Vagina (tissue), 2 donors: ENCODE measurements at regions not wholly inside any gene's neighbourhood (a gene's known extent, or its start where the extent isn't known, plus 50 kb on each side); places are given as distances from the start of the nearest gene placed in this dataset.

Source experiments
- DNase-seq, 2 donors: peaks; one replicate each; pipeline ENCODE4 v3.0.0-alpha.2; 2017; ENCODE audit errors: extremely low spot score in 2 of 2
- H3K27ac ChIP-seq: fragments of 200-600 bp; sonication (generic); one replicate; pipeline ENCODE4 v1.5.1; 2019
- H3K27me3 ChIP-seq: fragments of 200-600 bp; sonication (generic); one replicate; pipeline ENCODE4 v1.5.1; 2019
- H3K36me3 ChIP-seq, 2 donors: fragments of 200-600 bp; sonication (generic); one replicate each; pipeline ENCODE4 v1.5.1; 2017 to 2019
- H3K4me1 ChIP-seq: fragments of 200-600 bp; sonication (generic); one replicate; pipeline ENCODE4 v1.5.1; 2019
- H3K4me3 ChIP-seq, 2 donors: fragments of 200-600 bp; sonication (generic); 1 replicate in 1 of 2; 2 replicates in 1 of 2; pipeline ENCODE4 v1.5.1; 2016 to 2019
- H3K9me3 ChIP-seq: fragments of 200-600 bp; sonication (generic); one replicate; pipeline ENCODE4 v1.5.1; 2019
- POLR2A ChIP-seq, 2 donors: fragments of 450-650 bp; IDR thresholded peaks; one replicate each; pipeline ENCODE4 v1.6.1; 2017; ENCODE audit warnings: antibody characterized with exemption in 2 of 2, mild to moderate bottlenecking in 2 of 2, moderate library complexity in 2 of 2
- POLR2AphosphoS5 ChIP-seq, 2 donors: sonication (generic); formaldehyde crosslinking; IDR thresholded peaks; one replicate each; pipeline ENCODE4 v1.9.0; 2017; ENCODE audit warnings: antibody characterized with exemption in 2 of 2, mild to moderate bottlenecking in 2 of 2, low read depth in 1 of 2; ENCODE audit not compliant: insufficient read depth in 1 of 2
- intact Hi-C: fragments of 100-400 bp; cut with DNase I; formaldehyde crosslinking; loops from one replicate; pipeline ENCODE4 v1.15.1; 2023
- TF ChIP-seq, protein P1 (sequence below), 3 experiments: fragments of 450-650 bp in 2 of 3; fragments of 200-600 bp in 1 of 3; sonication (generic) in 1 of 3; IDR thresholded peaks; one replicate each; pipeline ENCODE4 v1.5.1; 2017 to 2019; ENCODE audit warnings: antibody characterized with exemption in 3 of 3, mild to moderate bottlenecking in 2 of 3, moderate library complexity in 2 of 3

DNA sequence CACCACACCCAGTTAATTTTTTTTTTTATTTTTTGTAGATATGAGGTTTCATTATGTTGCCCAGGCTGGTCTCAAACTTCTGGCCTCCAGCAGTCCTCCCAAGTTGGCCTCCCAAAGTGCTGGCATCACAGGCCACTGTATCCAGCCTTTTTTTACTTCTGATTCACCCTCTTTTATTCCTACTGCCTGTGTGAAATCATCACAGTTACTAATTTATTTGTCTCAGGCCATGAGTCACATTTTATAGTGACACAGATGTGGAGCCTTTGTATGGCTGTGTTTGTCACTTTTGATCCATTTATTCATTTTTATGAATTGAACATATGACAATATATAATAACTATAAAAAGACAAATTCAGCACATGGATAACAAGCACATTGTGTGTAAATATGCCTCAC, 67.1 kb upstream of the SNX2 start:
- Histone ChIP-seq H3K4me1 (no peaks in the 10 kb centered on the region), H3K27ac (no peak overlapping the region), H3K4me3 (no peak overlapping the region), H3K9me3 (no peaks in the 10 kb centered on the region), H3K36me3 (no peaks in the 10 kb centered on the region), H3K27me3 (no peaks in the 10 kb centered on the region)
- intact Hi-C loops, result no loop called here
- TF ChIP-seq, protein P1, sequence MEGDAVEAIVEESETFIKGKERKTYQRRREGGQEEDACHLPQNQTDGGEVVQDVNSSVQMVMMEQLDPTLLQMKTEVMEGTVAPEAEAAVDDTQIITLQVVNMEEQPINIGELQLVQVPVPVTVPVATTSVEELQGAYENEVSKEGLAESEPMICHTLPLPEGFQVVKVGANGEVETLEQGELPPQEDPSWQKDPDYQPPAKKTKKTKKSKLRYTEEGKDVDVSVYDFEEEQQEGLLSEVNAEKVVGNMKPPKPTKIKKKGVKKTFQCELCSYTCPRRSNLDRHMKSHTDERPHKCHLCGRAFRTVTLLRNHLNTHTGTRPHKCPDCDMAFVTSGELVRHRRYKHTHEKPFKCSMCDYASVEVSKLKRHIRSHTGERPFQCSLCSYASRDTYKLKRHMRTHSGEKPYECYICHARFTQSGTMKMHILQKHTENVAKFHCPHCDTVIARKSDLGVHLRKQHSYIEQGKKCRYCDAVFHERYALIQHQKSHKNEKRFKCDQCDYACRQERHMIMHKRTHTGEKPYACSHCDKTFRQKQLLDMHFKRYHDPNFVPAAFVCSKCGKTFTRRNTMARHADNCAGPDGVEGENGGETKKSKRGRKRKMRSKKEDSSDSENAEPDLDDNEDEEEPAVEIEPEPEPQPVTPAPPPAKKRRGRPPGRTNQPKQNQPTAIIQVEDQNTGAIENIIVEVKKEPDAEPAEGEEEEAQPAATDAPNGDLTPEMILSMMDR (IDR thresholded peaks at IDR 0.05), result no peak
- TF ChIP-seq POLR2A (IDR thresholded peaks at IDR 0.05) (no peak), POLR2AphosphoS5 (IDR thresholded peaks at IDR 0.05; ENCODE audit: insufficient read depth in 1 of 2, low read depth in 1 of 2) (no peak)
- DNase-seq, result no peak

DNA sequence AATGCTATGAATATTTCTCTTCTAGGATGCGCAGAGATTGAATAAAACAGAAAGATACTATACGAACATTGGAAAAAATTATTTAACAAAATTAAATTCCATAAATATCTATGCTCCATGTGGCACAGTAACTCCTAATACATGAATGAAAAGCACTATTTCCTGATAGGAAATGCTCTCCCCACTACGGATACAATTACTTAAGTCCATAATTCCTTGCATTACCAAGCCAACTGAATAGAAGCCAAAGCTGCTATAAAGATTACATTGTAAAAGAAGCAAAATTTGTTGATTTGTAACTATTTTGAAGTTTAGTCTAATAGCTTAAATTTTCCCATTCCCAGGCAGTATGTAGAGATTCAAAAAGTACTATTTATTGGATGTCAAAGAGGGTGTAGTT, 61.8 kb upstream of the SNX2 start:
- Histone ChIP-seq H3K27ac (no peak overlapping the region), H3K27me3 (no peaks in the 10 kb centered on the region), H3K4me1 (no peaks in the 10 kb centered on the region), H3K4me3 (no peak overlapping the region), H3K9me3 (no peaks in the 10 kb centered on the region), H3K36me3 (no peaks in the 10 kb centered on the region)
- intact Hi-C loops, result no loop called here
- DNase-seq, result no peak
- no peak for TF ChIP-seq POLR2AphosphoS5 (IDR thresholded peaks at IDR 0.05; ENCODE audit: insufficient read depth in 1 of 2, low read depth in 1 of 2)
- TF ChIP-seq, protein P1 (IDR thresholded peaks at IDR 0.05), result no peak
- no peak for TF ChIP-seq POLR2A (IDR thresholded peaks at IDR 0.05)

DNA sequence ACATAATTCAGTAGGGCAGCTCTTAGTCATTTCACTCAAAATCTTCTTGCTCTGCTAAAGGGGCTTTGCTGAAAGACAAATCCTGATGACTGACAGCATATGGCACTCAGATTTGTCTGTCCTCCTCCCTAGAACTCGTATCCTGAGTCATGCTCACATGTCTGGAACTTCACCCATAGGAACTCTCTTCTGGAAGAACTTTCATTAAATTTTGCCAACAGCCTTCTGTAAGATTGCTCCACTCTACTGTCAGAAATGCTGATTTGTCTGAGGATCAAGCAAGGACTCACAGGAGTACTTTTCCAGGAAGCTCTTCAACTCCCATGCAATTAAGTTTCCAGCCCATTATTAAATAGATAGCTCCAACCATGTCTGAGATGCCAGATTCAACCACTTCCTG, 59.8 kb upstream of the SNX2 start:
- no peak overlapping the region for H3K4me3 ChIP-seq
- H3K9me3 ChIP-seq, result no peaks in the 10 kb centered on the region
- H3K27ac ChIP-seq, result no peak overlapping the region
- intact Hi-C loops, result no loop called here
- H3K36me3 ChIP-seq, result no peaks in the 10 kb centered on the region
- no peak for DNase-seq
- no peaks in the 10 kb centered on the region for H3K27me3 ChIP-seq
- H3K4me1 ChIP-seq, result no peaks in the 10 kb centered on the region
- no peak for TF ChIP-seq POLR2A (IDR thresholded peaks at IDR 0.05)
- no peak for TF ChIP-seq POLR2AphosphoS5 (IDR thresholded peaks at IDR 0.05; ENCODE audit: insufficient read depth in 1 of 2, low read depth in 1 of 2)
- TF ChIP-seq, protein P1 (IDR thresholded peaks at IDR 0.05), result no peak

DNA sequence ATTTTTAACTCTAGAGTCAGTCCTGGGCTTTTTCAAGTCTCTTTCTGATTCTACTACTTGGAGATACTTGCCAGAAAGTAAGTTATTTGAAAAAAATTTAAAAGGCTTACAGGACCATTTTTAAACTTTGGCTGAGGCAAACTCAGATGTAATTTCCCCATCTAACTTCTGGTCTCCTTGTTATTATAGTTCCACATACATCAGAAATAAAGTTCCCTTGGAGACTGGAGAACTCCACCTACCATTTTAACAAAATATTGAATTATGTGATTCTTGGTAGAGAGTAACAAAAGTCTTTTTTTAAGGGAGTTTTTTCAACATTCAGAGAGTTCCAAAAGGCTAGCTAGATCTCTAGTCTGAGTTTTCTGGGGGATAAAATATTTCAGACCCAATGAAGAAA, 56.3 kb upstream of the SNX2 start:
- DNase-seq, result no peak

DNA sequence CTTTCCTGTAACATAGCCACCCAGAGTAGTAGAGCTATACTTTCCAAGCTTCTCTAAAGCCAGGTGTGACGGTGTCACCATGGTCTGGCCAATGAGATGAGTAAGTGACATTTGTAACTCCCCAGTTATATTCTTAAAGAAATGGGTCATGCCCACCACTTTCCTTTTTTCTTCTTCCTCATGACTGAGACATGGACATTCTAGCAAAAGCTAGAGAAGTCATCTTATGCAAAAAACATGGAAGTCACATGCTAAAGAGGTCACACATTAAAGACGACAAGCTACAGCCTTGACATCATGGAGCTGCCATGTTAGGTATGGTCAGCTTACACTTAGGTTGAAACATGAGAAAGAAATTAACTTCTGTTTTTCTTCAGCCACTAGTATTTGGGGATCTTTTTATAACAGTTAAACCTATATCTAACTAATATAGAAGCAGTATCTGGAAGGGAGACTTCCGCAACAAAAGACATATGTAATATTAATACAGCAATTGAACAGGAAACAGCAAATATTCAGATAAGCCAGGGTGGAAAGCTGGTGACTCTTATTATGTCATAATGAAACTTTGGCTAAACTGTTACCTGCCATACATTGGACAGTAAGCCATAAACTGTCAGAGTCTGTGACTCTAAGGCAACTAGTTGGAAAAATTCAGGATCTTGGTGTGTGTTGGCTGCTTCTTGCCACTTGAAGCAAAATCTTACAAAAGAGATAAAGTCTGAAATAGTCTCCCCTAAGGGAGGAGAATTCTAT, 54.7 kb upstream of the SNX2 start:
- Histone ChIP-seq H3K9me3 (no peaks in the 10 kb centered on the region), H3K4me1 (no peaks in the 10 kb centered on the region), H3K36me3 (no peaks in the 10 kb centered on the region), H3K27me3 (no peaks in the 10 kb centered on the region), H3K27ac (no peak overlapping the region), H3K4me3 (no peak overlapping the region)
- DNase-seq, result no peak
- TF ChIP-seq POLR2A (IDR thresholded peaks at IDR 0.05) (no peak), POLR2AphosphoS5 (IDR thresholded peaks at IDR 0.05; ENCODE audit: insufficient read depth in 1 of 2, low read depth in 1 of 2) (no peak)
- TF ChIP-seq, protein P1 (IDR thresholded peaks at IDR 0.05), result no peak
- intact Hi-C loops, result no loop called here

More for the DNA sequence above, 56.3 kb upstream of the SNX2 start:
- Histone ChIP-seq H3K27me3 (no peaks in the 10 kb centered on the region), H3K27ac (no peak overlapping the region), H3K4me1 (no peaks in the 10 kb centered on the region), H3K4me3 (no peak overlapping the region), H3K36me3 (no peaks in the 10 kb centered on the region), H3K9me3 (no peaks in the 10 kb centered on the region)
- TF ChIP-seq POLR2AphosphoS5 (IDR thresholded peaks at IDR 0.05; ENCODE audit: insufficient read depth in 1 of 2, low read depth in 1 of 2), result no peak
- TF ChIP-seq, protein P1 (IDR thresholded peaks at IDR 0.05), result no peak
- TF ChIP-seq POLR2A (IDR thresholded peaks at IDR 0.05), result no peak
- intact Hi-C loops, result no loop called here
